AG08395 (cell line): ENCODE measurements at regions not wholly inside any gene's neighbourhood (a gene's known extent, or its start where the extent isn't known, plus 50 kb on each side); places are given as distances from the start of the nearest gene placed in this dataset.
"Not testable (repeated sequence)": the region's sequence is repeated elsewhere in the genome, so short reads cannot be mapped to it uniquely, and the experiment has no call there.

Source experiments
- DNase-seq: peaks from one replicate; pipeline ENCODE4 v3.0.0; 2012; ENCODE audit warnings: mixed read lengths, low spot score

GRCh38 chr2:126952216-126952615, 53.5 kb downstream of the TEX51 start:
- DNase-seq = no peak

GRCh38 chr2:126953483-126953882, 54.8 kb downstream of the TEX51 start:
- no peak for DNase-seq

GRCh38 chr2:126954831-126955230, 56.1 kb downstream of the TEX51 start:
- DNase-seq = no peak

GRCh38 chr2:126956773-126957172, 58.1 kb downstream of the TEX51 start:
- DNase-seq = not testable (repeated sequence)

GRCh38 chr2:126963390-126963789, 64.7 kb downstream of the TEX51 start:
- DNase-seq = no peak

- no peak for DNase-seq
Observed at GRCh38 chr2:126966601-126967000, 67.9 kb downstream of the TEX51 start.

- DNase-seq = no peak
Observed at GRCh38 chr2:126970583-126970982, 71.9 kb downstream of the TEX51 start.

GRCh38 chr2:126971162-126971480, 72.4 kb downstream of the TEX51 start:
- no peak for DNase-seq

GRCh38 chr2:126971481-126972278, 73.0 kb downstream of the TEX51 start:
- peak; percentile 85 for DNase-seq

- no peak for DNase-seq
Observed at GRCh38 chr2:126972279-126972626, 73.6 kb downstream of the TEX51 start.

- DNase-seq = no peak
Observed at GRCh38 chr2:126973745-126974144, 75.1 kb downstream of the TEX51 start.

- DNase-seq = no peak
Observed at GRCh38 chr2:126975671-126976655, 77.3 kb downstream of the TEX51 start.

- DNase-seq = no peak
Observed at GRCh38 chr2:126976721-126977328, 78.1 kb downstream of the TEX51 start.

- no peak for DNase-seq
Observed at GRCh38 chr2:126978333-126978732, 79.6 kb downstream of the TEX51 start.

- DNase-seq = no peak
Observed at GRCh38 chr2:126979039-126980003, 80.6 kb downstream of the TEX51 start.

GRCh38 chr2:126981476-126981875, 82.8 kb downstream of the TEX51 start:
- DNase-seq = no peak

GRCh38 chr2:126982935-126983334, 84.2 kb downstream of the TEX51 start:
- no peak for DNase-seq

- DNase-seq = no peak
Observed at GRCh38 chr2:126986631-126987187, 88.0 kb downstream of the TEX51 start.

GRCh38 chr2:126988482-126988881, 89.8 kb downstream of the TEX51 start:
- no peak for DNase-seq

- DNase-seq = not testable (repeated sequence)
Observed at GRCh38 chr2:126989064-126989463, 90.4 kb downstream of the TEX51 start.

- DNase-seq = no peak
Observed at GRCh38 chr2:126990200-126990599, 91.5 kb downstream of the TEX51 start.
